DMS153 treated with DMSO at 0.1 percent for 48 hours (cell line): ENCODE measurements at regions not wholly inside any gene's neighbourhood (a gene's known extent, or its start where the extent isn't known, plus 50 kb on each side); places are given as distances from the start of the nearest gene placed in this dataset.

ENCODE experiments used
- DNase-seq: peaks from one replicate; lab custom pipeline; 2025; ENCODE audit not compliant: unreplicated experiment; lab: John Stamatoyannopoulos, UW

GRCh38 chr12:67489007-67489406, 159.5 kb upstream of the DYRK2 start:
- DNase-seq, result no peak

- DNase-seq, result no peak
Observed at GRCh38 chr12:67496581-67496980, 152.0 kb upstream of the DYRK2 start.

GRCh38 chr12:67498991-67499390, 149.6 kb upstream of the DYRK2 start:
- DNase-seq, result no peak

DNA sequence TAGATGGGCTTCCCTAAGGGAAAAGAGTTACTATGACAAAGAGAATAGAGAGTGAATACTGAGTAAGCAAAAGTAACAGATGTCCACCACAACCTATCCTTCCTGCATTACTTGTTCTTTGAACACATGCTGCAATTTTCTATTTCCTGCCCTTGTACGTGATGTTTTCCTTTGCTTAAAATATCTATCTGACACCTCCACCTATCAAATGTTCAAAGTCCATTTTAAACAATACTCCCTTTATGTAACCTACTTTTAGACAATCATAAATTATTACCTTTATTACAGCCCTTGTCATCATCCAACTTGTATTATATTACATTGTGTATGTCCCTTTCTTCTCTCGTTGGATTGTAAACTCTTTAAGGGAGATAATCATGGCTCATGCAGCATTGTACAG, 147.2 kb upstream of the DYRK2 start:
- DNase-seq, result no peak

- no peak for DNase-seq
Observed at GRCh38 chr12:67504026-67504425, 144.5 kb upstream of the DYRK2 start.

DNA sequence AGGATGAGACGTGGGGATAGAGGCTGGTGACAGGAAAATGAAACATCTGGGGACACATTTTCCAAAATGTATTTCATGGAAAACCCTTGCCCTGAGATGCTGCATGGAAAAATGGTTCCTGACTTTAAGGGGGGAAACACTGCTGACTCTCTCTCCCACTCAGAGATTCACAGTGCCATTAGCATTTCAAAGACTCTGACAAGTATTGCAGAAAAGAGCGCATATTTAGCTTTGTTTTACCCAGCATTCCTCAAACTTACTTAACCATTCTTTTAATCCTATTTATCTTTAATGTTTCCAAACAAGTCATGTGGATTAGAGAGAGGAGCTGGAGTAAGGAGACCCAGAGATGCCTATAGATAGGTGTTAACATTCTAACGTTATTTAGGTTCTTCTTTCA, 141.8 kb upstream of the DYRK2 start:
- DNase-seq, result no peak

DNA sequence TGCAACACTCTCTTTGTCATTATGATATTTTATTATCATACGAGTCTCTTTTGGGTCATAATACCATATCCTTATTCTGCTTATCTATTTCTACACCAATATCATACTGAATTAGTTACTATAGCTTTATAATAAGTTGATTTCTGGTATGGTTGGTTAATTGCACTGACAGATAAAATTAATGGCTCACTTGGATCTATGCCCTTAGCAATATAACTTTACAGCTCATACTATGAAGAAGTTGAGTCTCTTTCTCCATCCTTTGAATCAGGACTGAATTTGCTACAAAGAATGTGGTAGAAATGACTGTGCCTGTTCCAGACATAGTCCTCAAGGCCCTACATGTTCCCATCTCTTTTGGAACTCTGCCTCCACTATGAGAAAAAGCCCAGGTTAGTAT, 139.7 kb upstream of the DYRK2 start:
- no peak for DNase-seq

DNA sequence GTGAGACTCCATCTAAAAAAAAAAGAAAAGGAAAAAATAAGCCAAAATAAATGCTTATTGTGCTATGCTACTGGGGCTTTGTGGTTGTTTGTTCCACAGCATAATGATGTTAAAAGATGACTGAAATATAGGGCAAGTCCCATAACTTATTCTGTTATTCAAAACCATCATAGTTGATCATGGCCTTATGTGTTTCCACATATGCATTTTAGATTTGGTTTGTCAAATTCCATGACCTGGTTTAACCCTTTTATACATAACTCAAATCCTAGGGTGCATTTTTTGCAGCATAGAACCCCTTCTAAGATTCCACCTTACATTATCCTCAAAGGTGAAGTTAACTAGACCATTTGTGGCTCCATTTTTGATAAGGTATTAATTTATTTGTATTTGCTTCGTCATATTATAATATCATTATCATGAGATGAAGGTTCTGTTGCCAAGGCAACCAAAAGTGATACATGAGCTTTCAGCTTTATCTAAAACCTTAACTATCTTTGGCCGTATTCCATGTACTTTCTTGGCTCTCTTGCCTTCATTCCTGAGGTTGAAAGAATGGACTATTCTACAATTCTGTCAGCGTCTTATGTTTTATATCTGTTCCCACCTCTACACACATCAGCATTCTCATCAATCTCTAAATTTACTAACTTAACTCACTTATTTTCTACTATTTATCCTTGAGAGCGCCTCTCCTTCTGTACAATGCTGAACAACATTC, 138.7 kb upstream of the DYRK2 start:
- DNase-seq, result no peak

- DNase-seq, result no peak
Observed at GRCh38 chr12:67512061-67512460, 136.5 kb upstream of the DYRK2 start.

- DNase-seq, result no peak
Observed at GRCh38 chr12:67514502-67514901, 134.0 kb upstream of the DYRK2 start.

- DNase-seq, result peak; percentile 73
Observed at GRCh38 chr12:67515679-67516340, 132.7 kb upstream of the DYRK2 start.

DNA sequence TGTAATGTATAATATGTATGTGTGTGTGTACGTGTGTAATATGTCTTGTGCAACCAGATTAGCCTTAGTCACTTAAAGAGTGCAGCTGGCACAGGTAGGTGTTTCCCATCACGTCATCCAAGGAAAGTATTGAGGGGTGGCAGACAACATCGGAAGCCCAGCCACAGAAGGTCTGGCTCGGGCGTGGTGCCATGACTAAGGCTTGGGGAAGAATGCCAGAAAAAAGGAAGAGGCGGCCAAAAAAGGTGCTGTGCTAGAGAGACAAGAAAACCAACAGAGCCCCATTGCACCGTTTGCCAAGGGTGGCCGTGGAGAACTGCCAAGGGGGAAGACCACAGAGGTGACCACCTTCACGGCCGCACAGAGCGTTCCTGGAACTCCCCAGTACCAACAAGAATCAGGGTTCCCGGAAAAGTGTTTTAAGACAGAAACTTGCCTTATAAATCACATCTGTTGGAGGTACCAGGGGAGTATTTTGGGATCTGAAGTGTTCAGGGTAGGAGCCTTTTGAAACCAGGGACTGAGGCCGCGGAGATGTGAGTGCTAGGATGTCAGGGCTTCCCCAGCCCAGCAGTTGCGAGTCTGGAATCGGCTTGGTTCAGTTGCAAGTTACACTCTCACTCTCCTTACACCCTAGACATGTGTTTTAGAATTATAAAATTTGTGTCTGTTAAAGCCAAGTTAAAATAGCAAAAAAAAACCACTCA, 131.2 kb upstream of the DYRK2 start:
- no peak for DNase-seq

GRCh38 chr12:67519484-67520433, 128.8 kb upstream of the DYRK2 start:
- peak; percentile 46 for DNase-seq

- DNase-seq, result no peak
Observed at GRCh38 chr12:67520606-67521005, 127.9 kb upstream of the DYRK2 start.

GRCh38 chr12:67522222-67522621, 126.3 kb upstream of the DYRK2 start:
- DNase-seq, result no peak

- DNase-seq, result peak; percentile 31
Observed at GRCh38 chr12:67523538-67523937, 125.0 kb upstream of the DYRK2 start.

GRCh38 chr12:67524861-67525616, 123.5 kb upstream of the DYRK2 start:
- DNase-seq, result no peak

DNA sequence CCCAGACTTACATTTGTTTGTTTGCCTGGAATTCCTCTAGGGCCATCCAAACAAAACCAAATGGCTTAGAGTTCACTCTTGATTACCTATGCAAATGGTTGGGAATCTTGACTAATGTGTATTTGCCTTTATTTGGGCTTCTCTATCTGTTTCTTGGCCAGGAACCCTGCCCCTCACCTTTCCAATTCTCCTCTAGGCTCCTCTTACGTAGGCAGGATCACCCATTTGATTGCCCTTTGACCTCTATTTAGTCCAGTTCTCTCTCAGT, 123.0 kb upstream of the DYRK2 start:
- DNase-seq, result no peak

DNA sequence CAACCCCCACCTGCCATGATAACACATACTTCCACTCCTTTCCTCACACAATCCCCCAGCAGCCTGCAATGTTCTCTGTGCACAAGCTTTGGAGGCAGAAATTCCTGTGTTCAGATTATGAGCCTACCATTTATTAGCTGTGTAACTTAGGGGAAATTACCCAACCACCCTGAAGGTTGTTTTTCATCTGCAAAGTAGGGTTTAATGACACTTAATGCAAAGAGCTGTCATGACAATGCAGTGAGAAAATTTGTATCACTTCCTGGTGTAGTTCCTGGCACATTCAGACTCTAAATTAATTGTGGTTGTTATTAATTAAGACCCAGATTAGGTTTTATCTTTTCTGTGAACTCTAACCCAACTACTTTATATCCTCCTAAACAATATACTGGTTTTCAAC, 122.4 kb upstream of the DYRK2 start:
- no peak for DNase-seq

DNA sequence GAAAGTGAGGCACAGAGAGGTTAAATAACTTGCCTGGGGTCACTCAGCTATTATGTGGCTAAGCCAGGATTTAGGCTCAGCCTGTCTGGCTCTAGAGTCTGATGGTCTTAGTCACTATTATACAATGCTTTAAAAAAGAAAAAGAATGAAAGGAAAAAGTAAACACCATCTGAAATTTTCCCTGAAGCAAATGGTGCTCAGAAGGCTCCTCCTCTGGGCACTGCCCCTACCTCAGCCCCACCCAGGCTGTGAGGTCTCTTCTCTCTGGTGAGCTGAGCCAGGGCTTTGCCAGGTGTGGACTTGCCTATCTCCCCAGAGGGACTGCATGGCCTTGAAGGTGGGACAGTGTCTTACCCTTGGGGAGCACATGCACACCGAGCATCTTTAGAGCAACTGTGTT, 117.5 kb upstream of the DYRK2 start:
- DNase-seq, result no peak

DNA sequence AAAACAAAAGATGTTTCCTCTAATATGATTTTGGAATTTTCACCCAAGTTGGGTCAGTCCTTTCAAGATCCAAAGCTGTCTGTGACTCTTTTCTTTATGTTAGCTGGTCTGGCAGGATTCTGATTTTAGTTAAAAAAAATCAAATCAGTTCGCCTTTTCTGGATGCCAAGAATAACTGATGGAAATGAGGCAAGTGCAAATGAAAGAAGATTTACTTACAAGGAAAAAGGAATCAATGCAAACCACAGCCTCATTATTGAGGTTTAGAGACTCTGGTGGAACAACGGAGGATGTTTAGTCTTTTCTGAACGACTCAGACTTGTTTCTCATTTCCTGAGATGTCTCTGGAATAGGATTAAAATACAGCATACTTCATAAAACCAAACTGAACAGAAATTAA, 117.0 kb upstream of the DYRK2 start:
- no peak for DNase-seq
